Activated T-helper 17 cell treated with anti-CD3 and anti-CD28 coated beads, Interleukin-2, amount 50 U/mL, for 72 hours (primary cell): ENCODE measurements at regions not wholly inside any gene's neighbourhood (a gene's known extent, or its start where the extent isn't known, plus 50 kb on each side); places are given as distances from the start of the nearest gene placed in this dataset.

Experiments used
- ATAC-seq: fragments of 150-1000 bp; cut with Tn5 transposase; replicated peaks from 2 replicates; pipeline ENCODE4 v1.10.0; 2021; ENCODE audit warnings: mild to moderate bottlenecking, moderate library complexity
- H3K27ac Mint-ChIP-seq: one replicate; pipeline ENCODE4 v1.8.0; 2022; ENCODE audit warnings: mixed read lengths
- H3K27me3 Mint-ChIP-seq: one replicate; pipeline ENCODE4 v1.8.0; 2022; ENCODE audit warnings: mixed read lengths
- H3K36me3 Mint-ChIP-seq: one replicate; pipeline ENCODE4 v1.8.0; 2022; ENCODE audit warnings: low read depth, mild to moderate bottlenecking, mixed read lengths
- H3K4me1 Mint-ChIP-seq: one replicate; pipeline ENCODE4 v1.8.0; 2022; ENCODE audit warnings: mixed read lengths
- H3K4me3 Mint-ChIP-seq: one replicate; pipeline ENCODE4 v1.8.0; 2022; ENCODE audit warnings: mild to moderate bottlenecking, mixed read lengths
- H3K9me3 Mint-ChIP-seq: one replicate; pipeline ENCODE4 v1.8.0; 2022; ENCODE audit warnings: mixed read lengths

DNA sequence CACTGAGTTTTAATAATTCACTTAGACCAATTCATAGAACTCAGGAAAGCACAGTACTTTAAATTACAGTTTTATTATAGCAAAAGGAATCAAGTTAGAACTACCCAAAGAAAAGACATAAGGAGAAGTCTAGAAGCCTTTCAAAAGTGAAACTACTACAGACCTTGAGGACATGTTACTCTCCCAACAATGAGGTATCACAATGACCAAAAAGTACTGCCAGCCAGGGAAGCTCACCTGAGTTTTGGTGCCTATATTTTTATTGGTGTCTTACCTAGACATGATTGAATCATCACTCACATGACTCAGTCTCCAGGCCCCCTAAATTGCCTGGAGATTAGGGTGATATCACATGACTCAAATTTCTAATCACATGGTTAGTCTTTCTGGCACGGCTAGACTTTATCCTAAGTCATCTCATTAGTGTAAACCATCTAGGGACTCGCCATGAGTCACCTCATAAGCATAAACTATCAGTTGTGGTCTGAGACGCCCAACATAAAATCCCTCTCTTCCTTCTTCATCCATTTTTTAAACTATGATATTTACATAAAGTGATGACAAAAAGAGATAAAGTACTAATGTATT is 372.3 kb downstream of the TMA16 start:
- H3K36me3 Mint-ChIP-seq: no peaks in the 10 kb centered on the region
- ATAC-seq: peak; percentile 70
- no peaks in the 10 kb centered on the region for H3K4me1 Mint-ChIP-seq
- no peak overlapping the region for H3K4me3 Mint-ChIP-seq
- no peaks in the 10 kb centered on the region for H3K27me3 Mint-ChIP-seq
- H3K9me3 Mint-ChIP-seq: no peaks in the 10 kb centered on the region
- no peak overlapping the region for H3K27ac Mint-ChIP-seq

GRCh38 chr4:163868445-163868844 is 374.0 kb downstream of the TMA16 start:
- H3K9me3 Mint-ChIP-seq: no peaks in the 10 kb centered on the region
- H3K27me3 Mint-ChIP-seq: no peaks in the 10 kb centered on the region
- H3K4me1 Mint-ChIP-seq: no peaks in the 10 kb centered on the region
- ATAC-seq: no peak
- H3K4me3 Mint-ChIP-seq: no peak overlapping the region
- H3K36me3 Mint-ChIP-seq: no peaks in the 10 kb centered on the region
- no peak overlapping the region for H3K27ac Mint-ChIP-seq

GRCh38 chr4:163871078-163871477 is 376.6 kb downstream of the TMA16 start:
- H3K27me3 Mint-ChIP-seq: no peaks in the 10 kb centered on the region
- H3K36me3 Mint-ChIP-seq: no peaks in the 10 kb centered on the region
- no peaks in the 10 kb centered on the region for H3K9me3 Mint-ChIP-seq
- no peak overlapping the region for H3K27ac Mint-ChIP-seq
- no peak overlapping the region for H3K4me3 Mint-ChIP-seq
- no peaks in the 10 kb centered on the region for H3K4me1 Mint-ChIP-seq
- ATAC-seq: no peak

DNA sequence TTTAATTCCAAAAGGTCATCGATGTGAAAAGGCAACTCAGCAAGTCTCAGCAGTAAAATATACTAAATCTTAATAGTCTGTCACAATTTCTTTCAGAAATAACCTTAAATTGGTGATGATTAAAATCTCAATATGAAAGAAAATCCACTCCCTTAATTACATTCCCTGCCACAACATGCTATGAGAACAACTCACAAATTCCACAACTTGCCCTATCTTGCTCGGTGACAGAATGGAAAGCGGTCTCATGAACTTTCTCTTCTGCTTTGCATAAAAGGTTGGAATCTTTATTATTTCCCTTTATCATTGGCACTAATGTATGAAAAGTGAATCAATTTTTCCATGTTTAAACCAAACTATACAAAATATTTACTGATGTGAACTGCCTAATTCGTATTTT is 380.8 kb downstream of the TMA16 start:
- no peaks in the 10 kb centered on the region for H3K9me3 Mint-ChIP-seq
- no peak overlapping the region for H3K4me3 Mint-ChIP-seq
- ATAC-seq: no peak
- no peaks in the 10 kb centered on the region for H3K4me1 Mint-ChIP-seq
- no peak overlapping the region for H3K27ac Mint-ChIP-seq
- H3K36me3 Mint-ChIP-seq: no peaks in the 10 kb centered on the region
- peaks cover 2% of the 10 kb centered on the region for H3K27me3 Mint-ChIP-seq

DNA sequence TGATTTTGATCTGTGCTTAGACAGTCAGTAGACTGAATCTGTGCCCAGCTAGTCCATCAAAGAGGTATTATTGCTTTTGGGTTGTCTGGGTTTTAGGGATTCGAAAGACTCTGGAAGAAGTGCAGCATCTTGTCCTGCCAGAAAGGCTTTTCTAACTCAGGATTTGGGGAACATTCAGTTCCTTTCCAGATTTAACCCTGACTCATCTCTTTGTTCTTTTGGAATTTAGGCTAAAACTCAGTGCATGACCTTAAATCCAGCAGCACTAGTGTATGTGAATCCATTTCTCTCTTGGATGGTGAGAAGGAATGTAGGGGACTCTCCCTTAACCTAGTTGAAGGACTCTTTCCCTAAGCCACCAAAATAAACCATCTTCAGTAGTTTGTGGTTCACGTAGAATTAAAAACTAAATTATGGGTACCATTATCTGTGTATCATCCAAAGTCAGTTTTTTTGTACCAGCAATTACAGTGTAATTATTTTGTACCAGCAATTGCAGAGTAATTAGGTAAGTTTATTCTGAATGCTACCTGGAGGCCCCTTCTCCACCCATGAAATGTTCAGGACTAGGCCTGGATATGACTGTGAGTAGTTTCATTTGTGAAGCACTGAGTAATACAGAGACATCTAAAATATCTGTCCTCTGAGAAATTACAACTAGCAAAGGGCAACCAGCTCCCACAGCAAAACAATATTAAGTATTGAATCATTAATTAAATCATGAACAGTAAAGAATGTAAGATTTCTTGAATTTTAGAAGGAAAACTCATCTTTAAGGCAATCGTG is 384.0 kb downstream of the TMA16 start:
- H3K4me3 Mint-ChIP-seq: no peak overlapping the region
- peaks cover 2% of the 10 kb centered on the region for H3K27me3 Mint-ChIP-seq
- no peaks in the 10 kb centered on the region for H3K36me3 Mint-ChIP-seq
- ATAC-seq: no peak
- H3K9me3 Mint-ChIP-seq: no peaks in the 10 kb centered on the region
- no peaks in the 10 kb centered on the region for H3K4me1 Mint-ChIP-seq
- no peak overlapping the region for H3K27ac Mint-ChIP-seq

GRCh38 chr4:163892417-163892816 is 397.9 kb downstream of the TMA16 start:
- Mint-ChIP-seq H3K27me3 (peaks cover 9% of the 10 kb centered on the region), H3K4me3 (no peak overlapping the region), H3K36me3 (no peaks in the 10 kb centered on the region), H3K4me1 (no peaks in the 10 kb centered on the region), H3K27ac (no peak overlapping the region), H3K9me3 (peaks cover 5% of the 10 kb centered on the region)
- ATAC-seq: no peak

DNA sequence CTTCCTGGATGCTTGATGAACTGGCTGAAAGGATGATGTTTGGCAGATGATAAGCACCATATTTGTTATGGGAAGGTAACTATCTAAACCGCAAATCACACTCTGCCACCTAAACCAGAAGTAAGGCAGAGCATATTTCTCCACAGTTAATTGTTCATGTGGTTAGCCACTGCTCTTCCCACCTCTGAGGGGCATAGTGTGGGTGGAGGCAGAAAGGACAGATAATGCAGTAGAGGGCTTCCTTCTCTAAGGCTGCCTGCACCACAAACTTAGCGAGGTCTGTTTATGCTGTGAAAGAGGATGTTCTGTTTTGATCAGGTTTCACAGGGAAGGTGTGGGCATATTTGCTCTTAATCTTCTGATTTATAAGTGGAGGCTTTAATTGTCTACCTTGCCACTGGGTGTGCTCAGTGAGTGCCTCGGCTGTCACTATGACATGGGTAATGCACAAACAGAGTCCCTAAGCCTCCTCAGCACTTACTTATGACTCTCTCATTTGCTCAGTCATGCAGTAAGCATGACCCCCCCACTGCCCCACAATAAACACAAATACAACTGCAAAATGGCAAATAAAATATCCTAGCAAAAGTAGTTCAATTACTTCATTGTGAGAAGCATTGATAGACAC is 401.0 kb downstream of the TMA16 start:
- H3K27ac Mint-ChIP-seq: no peak overlapping the region
- peaks cover 6% of the 10 kb centered on the region for H3K9me3 Mint-ChIP-seq
- H3K36me3 Mint-ChIP-seq: no peaks in the 10 kb centered on the region
- ATAC-seq: peak; percentile 29
- H3K4me1 Mint-ChIP-seq: no peaks in the 10 kb centered on the region
- H3K27me3 Mint-ChIP-seq: peaks cover 3% of the 10 kb centered on the region
- H3K4me3 Mint-ChIP-seq: no peak overlapping the region

- Mint-ChIP-seq H3K27me3 (peaks cover 5% of the 10 kb centered on the region), H3K9me3 (peaks cover 6% of the 10 kb centered on the region), H3K4me3 (no peak overlapping the region), H3K36me3 (no peaks in the 10 kb centered on the region), H3K27ac (no peak overlapping the region), H3K4me1 (no peaks in the 10 kb centered on the region)
- no peak for ATAC-seq
These were observed 406.8 kb downstream of the TMA16 start for GRCh38 chr4:163901319-163901718.

DNA sequence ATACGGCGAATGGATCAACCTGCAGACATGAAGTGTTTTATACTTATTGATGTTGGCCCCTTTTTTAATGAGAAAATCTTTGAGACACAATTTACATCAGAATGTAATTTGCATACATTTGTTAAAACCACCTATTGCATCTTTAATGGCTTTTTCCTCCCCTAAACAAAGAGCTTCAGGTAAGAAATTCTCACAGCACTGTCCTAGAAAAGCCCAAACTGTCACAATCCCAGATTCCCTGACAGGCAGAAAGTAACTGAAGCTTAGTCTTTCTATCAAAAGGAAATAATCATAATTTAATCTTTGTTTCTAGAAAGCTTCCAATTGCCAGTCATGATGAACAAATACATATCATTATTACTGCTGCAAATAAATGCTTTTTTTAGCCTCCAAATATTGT is 407.9 kb downstream of the TMA16 start:
- H3K27me3 Mint-ChIP-seq: peaks cover 5% of the 10 kb centered on the region
- ATAC-seq: no peak
- H3K4me1 Mint-ChIP-seq: no peaks in the 10 kb centered on the region
- H3K27ac Mint-ChIP-seq: no peak overlapping the region
- no peak overlapping the region for H3K4me3 Mint-ChIP-seq
- H3K36me3 Mint-ChIP-seq: no peaks in the 10 kb centered on the region
- H3K9me3 Mint-ChIP-seq: peaks cover under 1% of the 10 kb centered on the region

DNA sequence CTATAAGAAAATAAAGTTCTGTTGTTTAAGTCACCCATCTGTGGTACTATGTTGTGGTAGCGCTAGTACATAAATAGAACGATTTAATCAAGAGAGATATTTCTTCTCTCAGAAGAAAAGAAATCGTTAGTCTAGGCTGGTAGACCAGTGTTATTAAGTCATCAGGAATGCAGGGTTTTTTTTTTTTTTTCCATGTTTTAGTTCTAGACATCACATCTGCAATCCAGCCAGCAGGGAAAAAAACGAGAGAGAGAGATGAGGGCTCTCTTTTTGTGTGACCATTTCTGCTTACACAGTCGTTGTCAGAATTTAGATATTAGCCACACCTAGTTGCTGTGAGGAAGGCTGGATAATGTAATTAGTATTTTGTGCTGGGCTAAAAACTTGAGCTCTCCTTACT is 417.4 kb downstream of the TMA16 start:
- H3K27me3 Mint-ChIP-seq: peaks cover 3% of the 10 kb centered on the region
- H3K4me3 Mint-ChIP-seq: no peak overlapping the region
- no peak overlapping the region for H3K27ac Mint-ChIP-seq
- ATAC-seq: no peak
- no peaks in the 10 kb centered on the region for H3K4me1 Mint-ChIP-seq
- no peaks in the 10 kb centered on the region for H3K36me3 Mint-ChIP-seq
- no peaks in the 10 kb centered on the region for H3K9me3 Mint-ChIP-seq

GRCh38 chr4:163913571-163913970 is 419.1 kb downstream of the TMA16 start:
- peaks cover 3% of the 10 kb centered on the region for H3K27me3 Mint-ChIP-seq
- H3K27ac Mint-ChIP-seq: no peak overlapping the region
- no peak overlapping the region for H3K4me3 Mint-ChIP-seq
- no peak for ATAC-seq
- H3K4me1 Mint-ChIP-seq: no peaks in the 10 kb centered on the region
- H3K9me3 Mint-ChIP-seq: no peaks in the 10 kb centered on the region
- H3K36me3 Mint-ChIP-seq: no peaks in the 10 kb centered on the region

DNA sequence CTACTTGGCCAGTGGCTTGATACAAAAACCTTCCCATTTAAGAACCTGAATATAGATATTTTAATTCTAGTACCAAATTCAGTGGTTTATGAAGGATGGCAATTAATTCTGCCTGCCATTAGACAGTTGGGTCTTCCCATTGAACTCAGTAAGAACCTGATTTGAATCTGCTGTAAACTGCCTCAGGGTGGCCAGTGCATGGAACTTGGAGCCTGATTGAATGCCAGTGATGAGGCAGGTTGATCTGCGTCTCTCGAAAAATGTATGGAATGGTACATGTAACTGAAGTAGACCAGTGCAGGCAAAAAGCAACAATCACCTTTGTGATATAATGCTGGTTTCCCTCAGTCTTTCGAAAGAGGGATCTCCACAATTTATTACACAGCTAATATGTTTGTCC is 421.4 kb downstream of the TMA16 start:
- H3K36me3 Mint-ChIP-seq: no peaks in the 10 kb centered on the region
- H3K4me3 Mint-ChIP-seq: no peak overlapping the region
- H3K27me3 Mint-ChIP-seq: peaks cover 3% of the 10 kb centered on the region
- no peak for ATAC-seq
- no peak overlapping the region for H3K27ac Mint-ChIP-seq
- H3K9me3 Mint-ChIP-seq: no peaks in the 10 kb centered on the region
- H3K4me1 Mint-ChIP-seq: no peaks in the 10 kb centered on the region

DNA sequence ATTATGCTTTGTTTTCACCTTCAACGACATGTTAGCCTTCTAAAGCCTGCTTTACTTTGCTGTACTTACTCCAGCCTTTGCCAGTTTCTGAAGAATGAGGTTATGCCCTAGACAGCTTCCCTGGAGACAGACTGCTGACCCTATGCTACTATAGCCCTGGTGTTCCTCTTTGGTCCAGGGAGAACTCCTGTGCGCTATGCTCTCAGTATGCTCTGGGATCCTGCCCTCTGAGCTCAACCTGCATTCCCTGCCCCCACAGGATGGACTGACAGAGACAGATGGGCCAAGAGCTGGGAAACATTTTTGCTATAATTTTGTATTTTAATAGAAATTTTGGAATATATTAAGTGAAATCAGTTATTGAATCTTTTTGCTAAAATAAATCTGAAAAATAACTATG is 425.9 kb downstream of the TMA16 start:
- Mint-ChIP-seq H3K4me1 (no peaks in the 10 kb centered on the region), H3K9me3 (no peaks in the 10 kb centered on the region), H3K27ac (no peak overlapping the region), H3K36me3 (no peaks in the 10 kb centered on the region), H3K27me3 (no peaks in the 10 kb centered on the region), H3K4me3 (no peak overlapping the region)
- no peak for ATAC-seq

DNA sequence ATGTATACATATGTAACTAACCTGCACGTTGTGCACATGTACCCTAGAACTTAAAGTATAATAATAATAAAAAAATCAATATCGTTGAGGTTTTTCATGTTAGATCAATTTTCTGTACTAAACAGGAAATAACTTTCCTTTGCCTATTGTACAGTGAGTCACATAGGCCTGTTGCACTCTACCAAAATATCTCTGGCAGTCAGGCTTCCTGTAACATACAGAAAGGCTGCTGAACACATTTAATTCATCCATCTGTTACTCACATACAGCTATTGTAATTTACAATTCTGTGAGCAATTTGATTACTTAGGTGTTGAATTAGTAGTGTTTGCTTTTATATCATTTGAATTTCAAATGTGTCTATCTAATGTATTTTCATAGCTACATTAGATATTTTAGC is 427.8 kb downstream of the TMA16 start:
- Mint-ChIP-seq H3K4me3 (no peak overlapping the region), H3K4me1 (no peaks in the 10 kb centered on the region), H3K27ac (no peak overlapping the region), H3K36me3 (no peaks in the 10 kb centered on the region), H3K27me3 (no peaks in the 10 kb centered on the region), H3K9me3 (no peaks in the 10 kb centered on the region)
- no peak for ATAC-seq

GRCh38 chr4:163923092-163923491 is 428.6 kb downstream of the TMA16 start:
- Mint-ChIP-seq H3K4me3 (no peak overlapping the region), H3K36me3 (no peaks in the 10 kb centered on the region), H3K4me1 (no peaks in the 10 kb centered on the region), H3K9me3 (no peaks in the 10 kb centered on the region), H3K27me3 (no peaks in the 10 kb centered on the region), H3K27ac (no peak overlapping the region)
- ATAC-seq: no peak
